ENCODE measurements at regions not wholly inside any gene's neighbourhood (a gene's known extent, or its start where the extent isn't known, plus 50 kb on each side); places are given as distances from the start of the nearest gene placed in this dataset.

DNA sequence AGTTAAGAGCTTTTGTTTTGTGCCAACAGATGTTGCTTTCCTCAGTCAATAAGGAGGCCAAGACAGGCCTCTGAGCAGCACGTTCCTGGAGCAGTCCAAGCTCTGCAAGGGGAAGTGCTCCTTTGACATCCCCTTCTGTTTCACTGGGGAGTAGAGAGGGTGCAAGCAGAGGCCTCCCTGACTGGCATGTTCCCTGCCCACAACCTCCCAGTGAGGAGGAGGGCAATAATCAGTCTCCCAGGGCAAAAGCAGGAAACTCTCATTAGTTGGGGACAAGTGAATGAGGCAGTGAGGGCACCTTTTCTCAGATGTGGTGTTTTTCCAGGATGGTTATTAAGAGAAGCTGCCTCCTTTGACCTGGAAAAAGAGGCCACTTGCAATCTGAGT, 79.5 kb upstream of the ZBED5 start:
- Histone ChIP-seq H2AFZ (ENCODE audit: low read length) (no peak overlapping the region), H3K23me2 (ENCODE audit: low read depth, low read length) (peaks cover 2% of the 10 kb centered on the region; the same call in 1 of the 2 replicates), H3K4me2 (ENCODE audit: insufficient read depth in 1 of 2, low read depth in 2 of 2, low read length in 2 of 2) (no peak overlapping the region), H3K4ac (replicated peaks; ENCODE audit: insufficient read length, low read depth, low read length) (no peak overlapping the region), H2BK5ac (ENCODE audit: low read depth, low read length) (no peak overlapping the region), H3K79me1 (ENCODE audit: low read depth, low read length) (no peaks in the 10 kb centered on the region), H3K4me1 (replicated peaks in 1 of 4; ENCODE audit: control insufficient read depth in 3 of 4, insufficient read depth in 4 of 4, low read length in 3 of 4) (peaks cover under 1 to 7% (median 4%) of the 10 kb centered on the region in 4 experiments; a peak in 4 of 7 replicates), H3K14ac (ENCODE audit: insufficient read length) (no peak overlapping the region), H2BK15ac (ENCODE audit: low read length) (no peak overlapping the region), H3K4me3 (ENCODE audit: extremely low read depth in 1 of 4, insufficient read depth in 2 of 4, low read depth in 3 of 4, low read length in 4 of 4) (no peak overlapping the region), H3K27me3 (replicated peaks in 1 of 4; ENCODE audit: control insufficient read depth in 3 of 4, extremely low read depth in 1 of 4, insufficient read depth in 3 of 4, low read length in 3 of 4) (no peaks in the 10 kb centered on the region), H4K8ac (ENCODE audit: extremely low read depth, insufficient read depth, low read length) (no peak overlapping the region), H3K27ac (ENCODE audit: low read depth, low read length) (no peak overlapping the region), H3K9me3 (ENCODE audit: insufficient read depth in 2 of 2, low read depth in 1 of 2, low read length in 1 of 2) (no peaks in the 10 kb centered on the region), H3K9ac (replicated peaks in 1 of 4; ENCODE audit: extremely low read depth in 1 of 4, low read depth in 3 of 4, low read length in 3 of 4) (no peak overlapping the region), H2BK20ac (ENCODE audit: low read length) (no peak overlapping the region), H4K20me1 (replicated peaks in 1 of 2; ENCODE audit: control insufficient read depth in 1 of 2, insufficient read depth in 2 of 2, low read length in 2 of 2) (no peaks in the 10 kb centered on the region), H3K18ac (ENCODE audit: extremely low read depth, low read length) (no peak overlapping the region), H4K91ac (replicated peaks; ENCODE audit: insufficient read length, low read length) (no peak overlapping the region), H3K36me3 (ENCODE audit: control insufficient read depth in 2 of 4, insufficient read depth in 4 of 4, low read length in 3 of 4) (no peaks in the 10 kb centered on the region), H2BK120ac (replicated peaks; ENCODE audit: low read depth, low read length) (no peak overlapping the region), H3K79me2 (ENCODE audit: control insufficient read depth in 1 of 2, insufficient read depth in 2 of 2, low read length in 2 of 2) (no peaks in the 10 kb centered on the region; a peak in 1 of 4 replicates), H3K56ac (replicated peaks; ENCODE audit: insufficient read length, low read depth, low read length) (no peak overlapping the region), H2AK5ac (ENCODE audit: low read depth, low read length) (no peak overlapping the region), H4K5ac (ENCODE audit: insufficient read length, low read depth, low read length) (no peak overlapping the region), H3K23ac (ENCODE audit: insufficient read length) (no peak overlapping the region), H2BK12ac (ENCODE audit: low read depth, low read length) (no peak overlapping the region)
- ChIA-PET POLR2A (ENCODE audit: partially characterized antibody) (no interaction called here), CTCF (ENCODE audit: partially characterized antibody) (interaction anchor here (1.0 to 1.8 kb wide), 7 partner anchors 10 to 120 kb away, joined by 3 to 8 read pairs (median 4); no protein-coding TSS in a partner anchor)
- DNase-seq (ENCODE audit: low read depth in 1 of 2, low spot score in 2 of 2): no peak
- WGBS, 2 experiments (ENCODE audit: extremely low coverage in 1 of 2, insufficient coverage in 1 of 2, insufficient read length in 1 of 2, insufficient replicate concordance in 2 of 2, low coverage in 1 of 2, low lambda C conversion rate in 2 of 2, missing lambda C conversion rate in 1 of 2): 73% methylated on average over 1 of the region's 1 CpG; no CpG with 5 or more reads in 1 of the 2 experiments
- FAIRE-seq: no peak
- no peak for TF ChIP-seq FOSL1 (IDR thresholded peaks at IDR 0.05; ENCODE audit: insufficient read depth, low read depth, low read length)
- TF ChIP-seq HDAC2 (IDR thresholded peaks at IDR 0.05; ENCODE audit: borderline replicate concordance in 1 of 2, low read depth in 2 of 2, low read length in 2 of 2): no peak
- no peak for TF ChIP-seq SUZ12 (IDR thresholded peaks at IDR 0.05; ENCODE audit: low read length)
- TF ChIP-seq RNF2 (IDR thresholded peaks at IDR 0.05; ENCODE audit: borderline replicate concordance, low read depth, low read length, missing control alignments, poor library complexity, severe bottlenecking): no peak
- TF ChIP-seq, protein P1, sequence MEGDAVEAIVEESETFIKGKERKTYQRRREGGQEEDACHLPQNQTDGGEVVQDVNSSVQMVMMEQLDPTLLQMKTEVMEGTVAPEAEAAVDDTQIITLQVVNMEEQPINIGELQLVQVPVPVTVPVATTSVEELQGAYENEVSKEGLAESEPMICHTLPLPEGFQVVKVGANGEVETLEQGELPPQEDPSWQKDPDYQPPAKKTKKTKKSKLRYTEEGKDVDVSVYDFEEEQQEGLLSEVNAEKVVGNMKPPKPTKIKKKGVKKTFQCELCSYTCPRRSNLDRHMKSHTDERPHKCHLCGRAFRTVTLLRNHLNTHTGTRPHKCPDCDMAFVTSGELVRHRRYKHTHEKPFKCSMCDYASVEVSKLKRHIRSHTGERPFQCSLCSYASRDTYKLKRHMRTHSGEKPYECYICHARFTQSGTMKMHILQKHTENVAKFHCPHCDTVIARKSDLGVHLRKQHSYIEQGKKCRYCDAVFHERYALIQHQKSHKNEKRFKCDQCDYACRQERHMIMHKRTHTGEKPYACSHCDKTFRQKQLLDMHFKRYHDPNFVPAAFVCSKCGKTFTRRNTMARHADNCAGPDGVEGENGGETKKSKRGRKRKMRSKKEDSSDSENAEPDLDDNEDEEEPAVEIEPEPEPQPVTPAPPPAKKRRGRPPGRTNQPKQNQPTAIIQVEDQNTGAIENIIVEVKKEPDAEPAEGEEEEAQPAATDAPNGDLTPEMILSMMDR (IDR thresholded peaks at IDR 0.05; ENCODE audit: control extremely low read depth in 1 of 3, insufficient read depth in 1 of 3, low read depth in 1 of 3, low read length in 3 of 3): no peak
- no peak for TF ChIP-seq YY1 (IDR thresholded peaks at IDR 0.05; ENCODE audit: low read depth, low read length)

All from H1 (cell line).